ENCODE measurements at regions not wholly inside any gene's neighbourhood (a gene's known extent, or its start where the extent isn't known, plus 50 kb on each side); places are given as distances from the start of the nearest gene placed in this dataset.

DNA sequence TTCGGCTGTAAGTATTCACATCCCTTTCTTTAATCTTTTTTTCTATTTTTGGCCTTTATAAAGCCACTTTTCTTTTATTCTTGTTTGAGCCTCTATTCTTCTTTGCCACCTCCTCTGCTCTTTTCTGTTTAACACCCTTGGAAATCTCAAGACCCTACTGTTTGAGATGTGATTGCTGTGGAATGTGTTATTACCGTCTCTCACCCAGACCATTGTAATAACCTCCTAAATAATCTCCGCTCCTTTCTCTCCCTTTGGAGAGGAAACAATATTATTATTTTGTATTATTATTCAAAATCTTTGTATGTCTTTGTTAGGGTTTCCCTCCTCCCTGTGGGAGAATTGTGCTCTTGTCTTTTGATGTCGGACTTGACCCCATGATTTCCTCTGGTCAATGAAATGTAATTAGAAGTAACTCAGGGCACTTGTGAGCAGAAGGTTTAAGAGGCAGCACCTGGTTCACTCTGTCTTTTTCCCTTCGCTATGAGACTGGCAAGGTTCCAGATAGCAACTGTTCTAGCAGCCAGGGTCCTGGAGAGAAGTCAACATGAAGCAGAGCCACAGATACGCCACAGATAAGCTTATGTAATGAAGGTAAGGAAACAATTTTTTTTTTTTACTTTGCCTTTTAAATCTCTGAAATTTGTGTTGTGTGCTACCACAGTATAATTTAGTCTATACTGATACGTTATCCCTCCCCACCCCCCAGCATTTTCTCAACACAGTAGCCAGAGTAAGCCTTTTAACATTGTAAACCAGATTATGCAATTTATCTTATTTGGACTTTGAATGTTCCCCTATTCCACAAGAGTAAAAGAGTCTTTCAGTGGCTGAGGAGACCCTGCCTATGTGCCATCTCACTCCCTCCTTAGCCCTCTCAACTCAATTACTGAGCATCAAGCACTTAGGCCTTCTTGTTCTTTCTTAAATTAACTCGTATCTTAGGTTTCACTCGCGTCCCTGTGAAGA lies 601.2 kb upstream of the ZNF804A start:
- no peaks in the 10 kb centered on the region for H3K9me3 ChIP-seq (ENCODE audit: low read length)
- no peaks in the 10 kb centered on the region for H4K20me1 ChIP-seq (ENCODE audit: insufficient read depth, low read length)
- H3K9me2 ChIP-seq (ENCODE audit: low read depth, low read length) = no peaks in the 10 kb centered on the region
- no peak overlapping the region for H3K4me3 ChIP-seq (ENCODE audit: low read depth, low read length, poor library complexity, severe bottlenecking)
- no peaks in the 10 kb centered on the region for H3K27me3 ChIP-seq (ENCODE audit: insufficient read depth, low read length)
- H2AFZ ChIP-seq (ENCODE audit: low read length) = no peak overlapping the region
- H3K79me2 ChIP-seq (ENCODE audit: insufficient read depth, low read length) = no peaks in the 10 kb centered on the region
- no peak overlapping the region for H3K27ac ChIP-seq (ENCODE audit: low read depth, low read length, poor library complexity, severe bottlenecking)
- H3K4me1 ChIP-seq (ENCODE audit: insufficient read depth, low read length, severe bottlenecking) = no peaks in the 10 kb centered on the region
- TF ChIP-seq EZH2 (IDR thresholded peaks at IDR 0.05; ENCODE audit: borderline replicate concordance, low read length) = no peak
- TF ChIP-seq, protein P1, sequence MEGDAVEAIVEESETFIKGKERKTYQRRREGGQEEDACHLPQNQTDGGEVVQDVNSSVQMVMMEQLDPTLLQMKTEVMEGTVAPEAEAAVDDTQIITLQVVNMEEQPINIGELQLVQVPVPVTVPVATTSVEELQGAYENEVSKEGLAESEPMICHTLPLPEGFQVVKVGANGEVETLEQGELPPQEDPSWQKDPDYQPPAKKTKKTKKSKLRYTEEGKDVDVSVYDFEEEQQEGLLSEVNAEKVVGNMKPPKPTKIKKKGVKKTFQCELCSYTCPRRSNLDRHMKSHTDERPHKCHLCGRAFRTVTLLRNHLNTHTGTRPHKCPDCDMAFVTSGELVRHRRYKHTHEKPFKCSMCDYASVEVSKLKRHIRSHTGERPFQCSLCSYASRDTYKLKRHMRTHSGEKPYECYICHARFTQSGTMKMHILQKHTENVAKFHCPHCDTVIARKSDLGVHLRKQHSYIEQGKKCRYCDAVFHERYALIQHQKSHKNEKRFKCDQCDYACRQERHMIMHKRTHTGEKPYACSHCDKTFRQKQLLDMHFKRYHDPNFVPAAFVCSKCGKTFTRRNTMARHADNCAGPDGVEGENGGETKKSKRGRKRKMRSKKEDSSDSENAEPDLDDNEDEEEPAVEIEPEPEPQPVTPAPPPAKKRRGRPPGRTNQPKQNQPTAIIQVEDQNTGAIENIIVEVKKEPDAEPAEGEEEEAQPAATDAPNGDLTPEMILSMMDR (IDR thresholded peaks at IDR 0.05; ENCODE audit: low read length) = no peak
- H3K36me3 ChIP-seq (ENCODE audit: insufficient read depth, low read length) = no peaks in the 10 kb centered on the region
- no peak overlapping the region for H3K9ac ChIP-seq (ENCODE audit: low read length)
- H3F3A ChIP-seq (ENCODE audit: insufficient read depth, low read length) = no peaks in the 10 kb centered on the region
- H3K4me2 ChIP-seq (ENCODE audit: low read length) = no peak overlapping the region

DNA sequence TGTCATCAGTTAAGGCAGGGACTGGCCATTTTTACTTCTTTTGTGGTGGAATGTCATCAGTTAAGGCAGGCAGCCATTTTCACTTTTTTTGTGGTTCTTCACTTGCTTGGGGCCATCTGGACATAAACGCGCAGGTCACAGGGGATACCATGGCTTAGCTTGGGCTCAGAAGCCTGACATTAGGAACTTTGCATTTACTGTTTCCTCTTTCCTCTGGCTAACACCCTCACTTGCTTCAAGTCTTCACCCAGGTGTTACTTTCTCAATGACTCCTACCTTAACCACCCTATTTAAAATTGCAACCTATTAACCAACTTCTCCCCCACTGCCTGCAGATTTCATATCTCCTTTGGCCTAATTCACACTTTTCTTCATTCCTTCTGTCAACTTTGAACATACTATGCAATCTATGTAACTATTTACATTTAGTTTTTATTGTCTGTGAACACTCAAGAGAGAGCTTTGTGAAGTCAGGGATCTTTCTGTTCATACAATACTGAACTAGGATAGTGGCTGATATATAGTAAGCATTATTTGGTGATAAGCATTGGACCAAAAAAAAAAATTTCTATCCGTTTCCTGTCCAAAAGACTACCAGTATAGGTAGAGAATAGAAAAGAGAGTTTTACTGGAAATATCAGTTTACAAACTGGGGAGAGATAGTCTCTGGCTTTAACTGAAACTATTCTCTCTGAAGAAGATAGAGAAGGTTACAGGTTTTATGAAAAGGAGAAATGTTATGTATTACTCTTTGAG lies 600.1 kb upstream of the ZNF804A start:
- no peak overlapping the region for H2AFZ ChIP-seq (ENCODE audit: low read length)

DNA sequence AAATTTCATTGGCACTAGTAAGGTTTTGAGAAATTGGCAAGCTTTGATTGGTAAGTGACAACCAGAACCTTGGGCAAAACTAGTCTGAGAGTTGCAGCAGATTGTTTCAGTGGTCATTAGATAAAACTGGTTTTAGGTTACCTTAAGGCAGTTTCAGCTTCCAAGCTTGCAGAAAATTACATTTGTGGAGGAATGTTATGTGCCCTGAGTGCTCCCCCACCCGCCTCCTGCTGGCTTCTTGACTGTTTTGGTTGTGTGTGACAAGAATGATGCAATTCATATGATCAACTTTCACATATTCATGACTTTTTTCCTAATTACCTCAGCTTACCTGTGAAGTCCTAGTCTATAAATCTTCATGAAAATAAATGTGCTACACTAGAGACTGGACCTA lies 599.5 kb upstream of the ZNF804A start:
- Histone ChIP-seq H3K79me2 (ENCODE audit: insufficient read depth, low read length) (no peaks in the 10 kb centered on the region), H2AFZ (ENCODE audit: low read length) (no peak overlapping the region), H3K9me3 (ENCODE audit: low read length) (no peaks in the 10 kb centered on the region), H3K27me3 (ENCODE audit: insufficient read depth, low read length) (no peaks in the 10 kb centered on the region), H3K4me1 (ENCODE audit: insufficient read depth, low read length, severe bottlenecking) (no peaks in the 10 kb centered on the region), H4K20me1 (ENCODE audit: insufficient read depth, low read length) (no peaks in the 10 kb centered on the region), H3K9ac (ENCODE audit: low read length) (no peak overlapping the region), H3K9me2 (ENCODE audit: low read depth, low read length) (no peaks in the 10 kb centered on the region), H3K4me2 (ENCODE audit: low read length) (no peak overlapping the region), H3F3A (ENCODE audit: insufficient read depth, low read length) (no peaks in the 10 kb centered on the region), H3K36me3 (ENCODE audit: insufficient read depth, low read length) (no peaks in the 10 kb centered on the region), H3K4me3 (ENCODE audit: low read depth, low read length, poor library complexity, severe bottlenecking) (no peak overlapping the region), H3K27ac (ENCODE audit: low read depth, low read length, poor library complexity, severe bottlenecking) (no peak overlapping the region)
- no peak for TF ChIP-seq EZH2 (IDR thresholded peaks at IDR 0.05; ENCODE audit: borderline replicate concordance, low read length)
- TF ChIP-seq, protein P1 (IDR thresholded peaks at IDR 0.05; ENCODE audit: low read length) = no peak

More for the DNA sequence above, 600.1 kb upstream of the ZNF804A start:
- Histone ChIP-seq H3K79me2 (ENCODE audit: insufficient read depth, low read length) (no peaks in the 10 kb centered on the region), H3K9ac (ENCODE audit: low read length) (no peak overlapping the region), H3K4me2 (ENCODE audit: low read length) (no peak overlapping the region), H3K27me3 (ENCODE audit: insufficient read depth, low read length) (no peaks in the 10 kb centered on the region), H3K36me3 (ENCODE audit: insufficient read depth, low read length) (no peaks in the 10 kb centered on the region), H4K20me1 (ENCODE audit: insufficient read depth, low read length) (no peaks in the 10 kb centered on the region), H3K9me2 (ENCODE audit: low read depth, low read length) (no peaks in the 10 kb centered on the region), H3K4me3 (ENCODE audit: low read depth, low read length, poor library complexity, severe bottlenecking) (no peak overlapping the region), H3F3A (ENCODE audit: insufficient read depth, low read length) (no peaks in the 10 kb centered on the region), H3K4me1 (ENCODE audit: insufficient read depth, low read length, severe bottlenecking) (no peaks in the 10 kb centered on the region), H3K27ac (ENCODE audit: low read depth, low read length, poor library complexity, severe bottlenecking) (no peak overlapping the region), H3K9me3 (ENCODE audit: low read length) (no peaks in the 10 kb centered on the region)
- TF ChIP-seq, protein P1 (IDR thresholded peaks at IDR 0.05; ENCODE audit: low read length) = no peak
- TF ChIP-seq EZH2 (IDR thresholded peaks at IDR 0.05; ENCODE audit: borderline replicate concordance, low read length) = no peak

Measured in OCI-LY1 (cell line).